ENCODE measurements at regions not wholly inside any gene's neighbourhood (a gene's known extent, or its start where the extent isn't known, plus 50 kb on each side); places are given as distances from the start of the nearest gene placed in this dataset.

GRCh38 chr5:145484158-145484557 is 351.0 kb downstream of the PRELID2 start:
- H3K4me3 Mint-ChIP-seq (ENCODE audit: unreplicated experiment) = no peak overlapping the region
- H3K9me3 Mint-ChIP-seq (ENCODE audit: unreplicated experiment) = no peaks in the 10 kb centered on the region
- H3K4me1 Mint-ChIP-seq (ENCODE audit: unreplicated experiment) = peaks cover 11% of the 10 kb centered on the region
- no peaks in the 10 kb centered on the region for H3K36me3 Mint-ChIP-seq (ENCODE audit: unreplicated experiment)
- no peak for DNase-seq (ENCODE audit: extremely low spot score, unreplicated experiment)
- no peak overlapping the region for H3K27ac Mint-ChIP-seq (ENCODE audit: unreplicated experiment)
- H3K27me3 Mint-ChIP-seq (ENCODE audit: unreplicated experiment) = no peaks in the 10 kb centered on the region
- TF ChIP-seq CTCF (IDR thresholded peaks at IDR 0.05) = no peak

- Mint-ChIP-seq H3K27ac (ENCODE audit: unreplicated experiment) (no peak overlapping the region), H3K4me3 (ENCODE audit: unreplicated experiment) (no peak overlapping the region), H3K9me3 (ENCODE audit: unreplicated experiment) (no peaks in the 10 kb centered on the region), H3K36me3 (ENCODE audit: unreplicated experiment) (no peaks in the 10 kb centered on the region), H3K27me3 (ENCODE audit: unreplicated experiment) (no peaks in the 10 kb centered on the region), H3K4me1 (ENCODE audit: unreplicated experiment) (peaks cover 15% of the 10 kb centered on the region)
- TF ChIP-seq CTCF (IDR thresholded peaks at IDR 0.05) = no peak
- DNase-seq (ENCODE audit: extremely low spot score, unreplicated experiment) = no peak
These were observed 351.9 kb downstream of the PRELID2 start for GRCh38 chr5:145483212-145483611.

- no peak overlapping the region for H3K27ac Mint-ChIP-seq (ENCODE audit: unreplicated experiment)
- H3K9me3 Mint-ChIP-seq (ENCODE audit: unreplicated experiment) = no peaks in the 10 kb centered on the region
These were observed 355.3 kb downstream of the PRELID2 start for GRCh38 chr5:145479857-145480256.

GRCh38 chr5:145479271-145479670 is 355.9 kb downstream of the PRELID2 start:
- no peaks in the 10 kb centered on the region for H3K27me3 Mint-ChIP-seq (ENCODE audit: unreplicated experiment)
- TF ChIP-seq CTCF (IDR thresholded peaks at IDR 0.05) = no peak
- H3K9me3 Mint-ChIP-seq (ENCODE audit: unreplicated experiment) = no peaks in the 10 kb centered on the region
- no peak overlapping the region for H3K27ac Mint-ChIP-seq (ENCODE audit: unreplicated experiment)
- no peak overlapping the region for H3K4me3 Mint-ChIP-seq (ENCODE audit: unreplicated experiment)
- peaks cover 14% of the 10 kb centered on the region for H3K4me1 Mint-ChIP-seq (ENCODE audit: unreplicated experiment)
- DNase-seq (ENCODE audit: extremely low spot score, unreplicated experiment) = no peak
- no peaks in the 10 kb centered on the region for H3K36me3 Mint-ChIP-seq (ENCODE audit: unreplicated experiment)

More at GRCh38 chr5:145479857-145480256, 355.3 kb downstream of the PRELID2 start:
- no peak for DNase-seq (ENCODE audit: extremely low spot score, unreplicated experiment)
- no peak for TF ChIP-seq CTCF (IDR thresholded peaks at IDR 0.05)
- H3K4me1 Mint-ChIP-seq (ENCODE audit: unreplicated experiment) = peaks cover 15% of the 10 kb centered on the region
- H3K4me3 Mint-ChIP-seq (ENCODE audit: unreplicated experiment) = no peak overlapping the region
- no peaks in the 10 kb centered on the region for H3K27me3 Mint-ChIP-seq (ENCODE audit: unreplicated experiment)
- no peaks in the 10 kb centered on the region for H3K36me3 Mint-ChIP-seq (ENCODE audit: unreplicated experiment)

GRCh38 chr5:145478651-145479050 is 356.5 kb downstream of the PRELID2 start:
- H3K4me1 Mint-ChIP-seq (ENCODE audit: unreplicated experiment) = peaks cover 10% of the 10 kb centered on the region
- no peaks in the 10 kb centered on the region for H3K36me3 Mint-ChIP-seq (ENCODE audit: unreplicated experiment)
- DNase-seq (ENCODE audit: extremely low spot score, unreplicated experiment) = no peak
- no peak overlapping the region for H3K4me3 Mint-ChIP-seq (ENCODE audit: unreplicated experiment)
- H3K27ac Mint-ChIP-seq (ENCODE audit: unreplicated experiment) = no peak overlapping the region
- no peaks in the 10 kb centered on the region for H3K27me3 Mint-ChIP-seq (ENCODE audit: unreplicated experiment)
- H3K9me3 Mint-ChIP-seq (ENCODE audit: unreplicated experiment) = no peaks in the 10 kb centered on the region
- TF ChIP-seq CTCF (IDR thresholded peaks at IDR 0.05) = no peak
